SK-N-SH treated with all-trans-retinoic acid at 6 μM for 48 hours (cell line): ENCODE measurements at regions not wholly inside any gene's neighbourhood (a gene's known extent, or its start where the extent isn't known, plus 50 kb on each side); places are given as distances from the start of the nearest gene placed in this dataset.

ENCODE experiments used
- ATAC-seq: fragments of 200-7000 bp; cut with Tn5 transposase; 3 replicates; pipeline ENCODE4 v1.9.1; 2020; ENCODE audit warnings: mild to moderate bottlenecking, moderate library complexity
- ARNTL ChIP-seq: fragments of 450-650 bp; formaldehyde crosslinking; IDR thresholded peaks from 2 replicates; pipeline ENCODE4 v1.5.0; 2020; ENCODE audit warnings: low read depth, mild to moderate bottlenecking, moderate library complexity, borderline replicate concordance
- BACH2 ChIP-seq: fragments of 250-450 bp; sonication (Bioruptor Pico); IDR thresholded peaks from 2 replicates; pipeline ENCODE4 v1.9.0; 2021; ENCODE audit warnings: mild to moderate bottlenecking, borderline replicate concordance
- CSDC2 ChIP-seq: fragments of 250-450 bp; sonication (Bioruptor Pico); IDR thresholded peaks from 2 replicates; pipeline ENCODE4 v1.5.0; 2020; ENCODE audit warnings: mild to moderate bottlenecking, moderate library complexity
- ESRRG ChIP-seq: fragments of 250-450 bp; sonication (Bioruptor Pico); IDR thresholded peaks from 2 replicates; pipeline ENCODE4 v1.6.1; 2021; ENCODE audit warnings: mild to moderate bottlenecking
- GLIS3 ChIP-seq: fragments of 250-450 bp; sonication (Bioruptor Pico); IDR thresholded peaks from 2 replicates; pipeline ENCODE4 v1.5.0; 2020; ENCODE audit warnings: mild to moderate bottlenecking, moderate library complexity
- ISL1 ChIP-seq: fragments of 250-450 bp; sonication (Bioruptor Pico); IDR thresholded peaks from 2 replicates; pipeline ENCODE4 v2.1.2; 2022; ENCODE audit warnings: mild to moderate bottlenecking, moderate library complexity
- OSR1 ChIP-seq: fragments of 250-450 bp; sonication (Bioruptor Pico); IDR thresholded peaks from 2 replicates; pipeline ENCODE4 v1.8.0; 2022; ENCODE audit warnings: moderate library complexity, mild to moderate bottlenecking, inconsistent platforms
- PPARA ChIP-seq: fragments of 250-450 bp; sonication (Bioruptor Pico); IDR thresholded peaks from 2 replicates; pipeline ENCODE4 v1.5.0; 2020; ENCODE audit warnings: mild to moderate bottlenecking, borderline replicate concordance
- RARB ChIP-seq: fragments of 250-450 bp; sonication (Bioruptor Pico); IDR thresholded peaks from 2 replicates; pipeline ENCODE4 v1.8.0; 2021; ENCODE audit warnings: mild to moderate bottlenecking, moderate library complexity
- SNAI2 ChIP-seq: fragments of 250-450 bp; sonication (Bioruptor Pico); IDR thresholded peaks from 2 replicates; pipeline ENCODE4 v1.5.0; 2020; ENCODE audit warnings: mild to moderate bottlenecking, moderate library complexity
- TCF4 ChIP-seq: fragments of 250-450 bp; sonication (Bioruptor Pico); IDR thresholded peaks from 2 replicates; pipeline ENCODE4 v1.8.0; 2021; ENCODE audit warnings: mild to moderate bottlenecking, moderate library complexity, borderline replicate concordance
- TOX ChIP-seq: fragments of 250-450 bp; sonication (Bioruptor Pico); IDR thresholded peaks from 2 replicates; pipeline ENCODE4 v1.8.0; 2021; ENCODE audit warnings: mild to moderate bottlenecking, moderate library complexity, borderline replicate concordance
- ZC3H10 ChIP-seq: fragments of 250-450 bp; sonication (Bioruptor Pico); IDR thresholded peaks from 2 replicates; pipeline ENCODE4 v1.5.1; 2021; ENCODE audit warnings: mild to moderate bottlenecking, moderate library complexity
- ZFP3 ChIP-seq: fragments of 250-450 bp; sonication (Bioruptor Pico); IDR thresholded peaks from 2 replicates; pipeline ENCODE4 v1.5.0; 2020; ENCODE audit warnings: mild to moderate bottlenecking, moderate library complexity
- ZFP30 ChIP-seq: fragments of 450-650 bp; formaldehyde crosslinking; IDR thresholded peaks from 2 replicates; pipeline ENCODE4 v1.5.0; 2022; ENCODE audit warnings: mild to moderate bottlenecking, moderate library complexity
- ZNF565 ChIP-seq: fragments of 450-650 bp; formaldehyde crosslinking; conservative IDR thresholded peaks from 2 replicates; pipeline ENCODE4 v1.5.0; 2020; ENCODE audit warnings: low read depth, mild to moderate bottlenecking, moderate library complexity
- ZNF70 ChIP-seq: fragments of 450-650 bp; formaldehyde crosslinking; IDR thresholded peaks from 2 replicates; pipeline ENCODE4 v1.5.0; 2020; ENCODE audit warnings: mild to moderate bottlenecking, moderate library complexity
- ZNF8 ChIP-seq: fragments of 450-650 bp; formaldehyde crosslinking; IDR thresholded peaks from 2 replicates; pipeline ENCODE4 v1.5.0; 2020; ENCODE audit warnings: mild to moderate bottlenecking, moderate library complexity
- TF ChIP-seq, protein P1 (sequence below): fragments of 250-450 bp; sonication (Bioruptor Pico); IDR thresholded peaks from 2 replicates; pipeline ENCODE4 v1.8.0; 2021; ENCODE audit warnings: low read depth, mild to moderate bottlenecking, moderate library complexity, borderline replicate concordance
- TF ChIP-seq, protein P2 (sequence below): fragments of 250-450 bp; sonication (Bioruptor Pico); IDR thresholded peaks from 2 replicates; pipeline ENCODE4 v1.5.0; 2020; ENCODE audit warnings: mild to moderate bottlenecking, moderate library complexity
- TF ChIP-seq, protein P3 (sequence below): fragments of 250-450 bp; sonication (Bioruptor Pico); IDR thresholded peaks from 2 replicates; pipeline ENCODE4 v1.5.1; 2020; ENCODE audit warnings: low read depth, mild to moderate bottlenecking, moderate library complexity
- TF ChIP-seq, protein P4 (sequence below): fragments of 250-450 bp; sonication (Bioruptor Pico); IDR thresholded peaks from 2 replicates; pipeline ENCODE4 v1.8.0; 2020; ENCODE audit warnings: mild to moderate bottlenecking, moderate library complexity, borderline replicate concordance

DNA sequence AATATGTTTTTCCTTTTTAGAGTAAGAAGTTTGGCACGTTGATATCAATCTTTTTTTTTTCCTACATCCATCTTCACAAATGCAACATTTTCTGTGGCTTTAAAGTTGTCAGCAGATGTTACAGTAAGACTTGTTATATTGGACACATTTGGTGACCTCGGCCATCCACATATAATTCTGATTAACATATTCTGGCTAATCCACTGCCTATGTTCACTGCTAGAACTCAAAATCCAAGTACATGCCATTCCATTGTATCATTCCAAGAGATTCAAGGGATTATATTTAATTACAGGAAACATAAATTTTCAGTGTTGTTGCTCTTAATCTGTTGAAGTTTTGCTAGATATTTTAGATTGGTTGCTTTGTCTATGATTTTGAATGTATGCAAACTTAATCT is 367.6 kb downstream of the TENT5A start (continued):
- TF ChIP-seq, protein P1, sequence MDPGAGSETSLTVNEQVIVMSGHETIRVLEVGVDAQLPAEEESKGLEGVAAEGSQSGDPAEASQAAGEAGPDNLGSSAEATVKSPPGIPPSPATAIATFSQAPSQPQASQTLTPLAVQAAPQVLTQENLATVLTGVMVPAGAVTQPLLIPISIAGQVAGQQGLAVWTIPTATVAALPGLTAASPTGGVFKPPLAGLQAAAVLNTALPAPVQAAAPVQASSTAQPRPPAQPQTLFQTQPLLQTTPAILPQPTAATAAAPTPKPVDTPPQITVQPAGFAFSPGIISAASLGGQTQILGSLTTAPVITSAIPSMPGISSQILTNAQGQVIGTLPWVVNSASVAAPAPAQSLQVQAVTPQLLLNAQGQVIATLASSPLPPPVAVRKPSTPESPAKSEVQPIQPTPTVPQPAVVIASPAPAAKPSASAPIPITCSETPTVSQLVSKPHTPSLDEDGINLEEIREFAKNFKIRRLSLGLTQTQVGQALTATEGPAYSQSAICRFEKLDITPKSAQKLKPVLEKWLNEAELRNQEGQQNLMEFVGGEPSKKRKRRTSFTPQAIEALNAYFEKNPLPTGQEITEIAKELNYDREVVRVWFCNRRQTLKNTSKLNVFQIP (CRISPR knock-in tag): no peak
- TF ChIP-seq, protein P2, sequence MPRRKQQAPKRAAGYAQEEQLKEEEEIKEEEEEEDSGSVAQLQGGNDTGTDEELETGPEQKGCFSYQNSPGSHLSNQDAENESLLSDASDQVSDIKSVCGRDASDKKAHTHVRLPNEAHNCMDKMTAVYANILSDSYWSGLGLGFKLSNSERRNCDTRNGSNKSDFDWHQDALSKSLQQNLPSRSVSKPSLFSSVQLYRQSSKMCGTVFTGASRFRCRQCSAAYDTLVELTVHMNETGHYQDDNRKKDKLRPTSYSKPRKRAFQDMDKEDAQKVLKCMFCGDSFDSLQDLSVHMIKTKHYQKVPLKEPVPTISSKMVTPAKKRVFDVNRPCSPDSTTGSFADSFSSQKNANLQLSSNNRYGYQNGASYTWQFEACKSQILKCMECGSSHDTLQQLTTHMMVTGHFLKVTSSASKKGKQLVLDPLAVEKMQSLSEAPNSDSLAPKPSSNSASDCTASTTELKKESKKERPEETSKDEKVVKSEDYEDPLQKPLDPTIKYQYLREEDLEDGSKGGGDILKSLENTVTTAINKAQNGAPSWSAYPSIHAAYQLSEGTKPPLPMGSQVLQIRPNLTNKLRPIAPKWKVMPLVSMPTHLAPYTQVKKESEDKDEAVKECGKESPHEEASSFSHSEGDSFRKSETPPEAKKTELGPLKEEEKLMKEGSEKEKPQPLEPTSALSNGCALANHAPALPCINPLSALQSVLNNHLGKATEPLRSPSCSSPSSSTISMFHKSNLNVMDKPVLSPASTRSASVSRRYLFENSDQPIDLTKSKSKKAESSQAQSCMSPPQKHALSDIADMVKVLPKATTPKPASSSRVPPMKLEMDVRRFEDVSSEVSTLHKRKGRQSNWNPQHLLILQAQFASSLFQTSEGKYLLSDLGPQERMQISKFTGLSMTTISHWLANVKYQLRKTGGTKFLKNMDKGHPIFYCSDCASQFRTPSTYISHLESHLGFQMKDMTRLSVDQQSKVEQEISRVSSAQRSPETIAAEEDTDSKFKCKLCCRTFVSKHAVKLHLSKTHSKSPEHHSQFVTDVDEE (CRISPR knock-in tag): no peak
- TF ChIP-seq RARB (CRISPR knock-in tag) (no peak), ZFP30 (no peak), SNAI2 (no peak), ZC3H10 (CRISPR knock-in tag) (no peak), BACH2 (no peak), ZNF70 (CRISPR knock-in tag) (no peak), CSDC2 (CRISPR knock-in tag) (no peak), ZFP3 (no peak), ZNF8 (CRISPR knock-in tag) (no peak), ESRRG (CRISPR knock-in tag) (no peak), PPARA (CRISPR knock-in tag) (no peak)

DNA sequence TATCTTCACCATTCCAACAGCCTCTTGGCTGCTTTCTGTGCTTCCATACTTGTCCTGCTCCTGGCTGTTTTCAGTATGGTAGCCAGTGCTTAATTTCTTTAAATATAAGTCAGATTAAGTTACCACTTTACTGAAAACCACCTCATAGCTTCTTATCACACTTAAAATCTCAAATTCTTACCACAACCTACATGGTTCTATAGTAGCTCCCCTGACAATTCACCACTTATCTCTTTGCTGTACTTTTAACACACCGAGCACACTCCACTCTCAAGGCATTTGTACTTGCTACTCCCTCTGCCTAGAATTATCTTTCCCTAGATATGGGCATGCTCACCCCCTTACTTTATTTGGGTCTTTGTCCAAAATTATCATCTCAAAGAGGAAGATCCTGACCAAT is 369.0 kb downstream of the TENT5A start:
- TF ChIP-seq TOX (CRISPR knock-in tag) (no peak), SNAI2 (no peak)
- TF ChIP-seq, all 23 proteins: peak for 0
- ATAC-seq: no peak

- no peak for ATAC-seq
- TF ChIP-seq BACH2 (no peak), SNAI2 (no peak), ZNF565 (CRISPR knock-in tag) (no peak), OSR1 (CRISPR knock-in tag) (no peak), ZC3H10 (CRISPR knock-in tag) (no peak), TCF4 (CRISPR knock-in tag) (no peak), GLIS3 (CRISPR knock-in tag) (no peak), PPARA (CRISPR knock-in tag) (no peak), CSDC2 (CRISPR knock-in tag) (no peak), ZFP3 (no peak), ISL1 (CRISPR knock-in tag) (no peak), ESRRG (CRISPR knock-in tag) (no peak), ZFP30 (no peak), ZNF70 (CRISPR knock-in tag) (no peak), ARNTL (CRISPR knock-in tag) (no peak)
- TF ChIP-seq, protein P3, sequence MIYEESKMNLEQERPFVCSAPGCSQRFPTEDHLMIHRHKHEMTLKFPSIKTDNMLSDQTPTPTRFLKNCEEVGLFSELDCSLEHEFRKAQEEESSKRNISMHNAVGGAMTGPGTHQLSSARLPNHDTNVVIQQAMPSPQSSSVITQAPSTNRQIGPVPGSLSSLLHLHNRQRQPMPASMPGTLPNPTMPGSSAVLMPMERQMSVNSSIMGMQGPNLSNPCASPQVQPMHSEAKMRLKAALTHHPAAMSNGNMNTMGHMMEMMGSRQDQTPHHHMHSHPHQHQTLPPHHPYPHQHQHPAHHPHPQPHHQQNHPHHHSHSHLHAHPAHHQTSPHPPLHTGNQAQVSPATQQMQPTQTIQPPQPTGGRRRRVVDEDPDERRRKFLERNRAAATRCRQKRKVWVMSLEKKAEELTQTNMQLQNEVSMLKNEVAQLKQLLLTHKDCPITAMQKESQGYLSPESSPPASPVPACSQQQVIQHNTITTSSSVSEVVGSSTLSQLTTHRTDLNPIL (CRISPR knock-in tag): no peak
- TF ChIP-seq, protein P4, sequence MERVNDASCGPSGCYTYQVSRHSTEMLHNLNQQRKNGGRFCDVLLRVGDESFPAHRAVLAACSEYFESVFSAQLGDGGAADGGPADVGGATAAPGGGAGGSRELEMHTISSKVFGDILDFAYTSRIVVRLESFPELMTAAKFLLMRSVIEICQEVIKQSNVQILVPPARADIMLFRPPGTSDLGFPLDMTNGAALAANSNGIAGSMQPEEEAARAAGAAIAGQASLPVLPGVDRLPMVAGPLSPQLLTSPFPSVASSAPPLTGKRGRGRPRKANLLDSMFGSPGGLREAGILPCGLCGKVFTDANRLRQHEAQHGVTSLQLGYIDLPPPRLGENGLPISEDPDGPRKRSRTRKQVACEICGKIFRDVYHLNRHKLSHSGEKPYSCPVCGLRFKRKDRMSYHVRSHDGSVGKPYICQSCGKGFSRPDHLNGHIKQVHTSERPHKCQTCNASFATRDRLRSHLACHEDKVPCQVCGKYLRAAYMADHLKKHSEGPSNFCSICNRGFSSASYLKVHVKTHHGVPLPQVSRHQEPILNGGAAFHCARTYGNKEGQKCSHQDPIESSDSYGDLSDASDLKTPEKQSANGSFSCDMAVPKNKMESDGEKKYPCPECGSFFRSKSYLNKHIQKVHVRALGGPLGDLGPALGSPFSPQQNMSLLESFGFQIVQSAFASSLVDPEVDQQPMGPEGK (CRISPR knock-in tag): no peak
- TF ChIP-seq, protein P2 (CRISPR knock-in tag): no peak
- TF ChIP-seq, protein P1 (CRISPR knock-in tag): no peak
- TF ChIP-seq, all 23 proteins: peak for 0
Measured at GRCh38 chr6:81382852-81383251, 369.6 kb downstream of the TENT5A start.
